ENCODE measurements at regions not wholly inside any gene's neighbourhood (a gene's known extent, or its start where the extent isn't known, plus 50 kb on each side); places are given as distances from the start of the nearest gene placed in this dataset.

DNA sequence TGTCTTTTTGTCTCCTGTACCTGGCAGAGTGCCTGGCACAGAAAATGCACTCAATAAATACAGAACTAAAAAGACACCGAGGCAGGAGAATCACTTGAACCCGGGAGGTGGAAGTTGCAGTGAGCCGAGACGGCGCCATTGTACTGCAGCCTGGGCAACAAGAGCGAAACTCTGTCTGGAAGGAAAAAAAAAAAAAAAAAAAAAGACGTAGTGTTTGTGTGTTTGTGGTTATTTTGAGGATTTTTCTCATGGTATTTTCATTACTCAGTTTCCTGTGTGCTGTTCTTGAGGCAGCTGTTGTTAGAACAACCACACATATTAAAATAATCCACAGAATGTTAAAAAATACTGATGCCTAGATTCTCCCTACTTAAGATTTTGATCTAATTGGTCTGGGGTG, 519.2 kb upstream of the SPHKAP start:
- no peak overlapping the region for H3K4me3 ChIP-seq
- H3K4me1 ChIP-seq: no peaks in the 10 kb centered on the region
- TF ChIP-seq, protein P1, sequence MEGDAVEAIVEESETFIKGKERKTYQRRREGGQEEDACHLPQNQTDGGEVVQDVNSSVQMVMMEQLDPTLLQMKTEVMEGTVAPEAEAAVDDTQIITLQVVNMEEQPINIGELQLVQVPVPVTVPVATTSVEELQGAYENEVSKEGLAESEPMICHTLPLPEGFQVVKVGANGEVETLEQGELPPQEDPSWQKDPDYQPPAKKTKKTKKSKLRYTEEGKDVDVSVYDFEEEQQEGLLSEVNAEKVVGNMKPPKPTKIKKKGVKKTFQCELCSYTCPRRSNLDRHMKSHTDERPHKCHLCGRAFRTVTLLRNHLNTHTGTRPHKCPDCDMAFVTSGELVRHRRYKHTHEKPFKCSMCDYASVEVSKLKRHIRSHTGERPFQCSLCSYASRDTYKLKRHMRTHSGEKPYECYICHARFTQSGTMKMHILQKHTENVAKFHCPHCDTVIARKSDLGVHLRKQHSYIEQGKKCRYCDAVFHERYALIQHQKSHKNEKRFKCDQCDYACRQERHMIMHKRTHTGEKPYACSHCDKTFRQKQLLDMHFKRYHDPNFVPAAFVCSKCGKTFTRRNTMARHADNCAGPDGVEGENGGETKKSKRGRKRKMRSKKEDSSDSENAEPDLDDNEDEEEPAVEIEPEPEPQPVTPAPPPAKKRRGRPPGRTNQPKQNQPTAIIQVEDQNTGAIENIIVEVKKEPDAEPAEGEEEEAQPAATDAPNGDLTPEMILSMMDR (IDR thresholded peaks at IDR 0.05): no peak
- no peaks in the 10 kb centered on the region for H3K9me3 ChIP-seq
- no peaks in the 10 kb centered on the region for H3K27me3 ChIP-seq
- no peak for DNase-seq
- no peak overlapping the region for H3K27ac ChIP-seq
- H3K9ac ChIP-seq (ENCODE audit: low read depth in 2 of 2, low read length in 2 of 2): no peak overlapping the region
- H3K36me3 ChIP-seq: no peaks in the 10 kb centered on the region
- intact Hi-C loops (cut with DNase I): no loop called here

DNA sequence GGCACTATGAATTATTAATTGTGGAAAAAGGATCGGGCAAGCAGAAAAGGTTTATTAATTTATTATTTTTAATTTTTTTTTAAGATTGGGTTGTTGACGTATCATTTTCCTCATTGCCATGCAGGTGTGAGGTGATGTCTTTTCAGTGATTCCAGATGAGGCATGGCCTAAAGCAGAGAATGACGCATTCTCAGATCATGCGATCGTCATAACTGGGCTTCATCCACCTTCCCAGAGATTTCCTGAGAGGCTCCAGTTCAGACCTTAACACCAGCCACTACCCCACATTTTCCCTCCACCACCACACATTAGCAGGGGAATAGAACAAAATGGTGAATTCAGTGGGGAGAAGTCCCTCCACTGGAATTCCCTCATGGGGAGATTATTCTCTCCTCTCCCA, 518.4 kb upstream of the SPHKAP start:
- no peak for DNase-seq
- intact Hi-C loops (cut with DNase I): no loop called here
- no peaks in the 10 kb centered on the region for H3K9me3 ChIP-seq
- no peak overlapping the region for H3K9ac ChIP-seq (ENCODE audit: low read depth in 2 of 2, low read length in 2 of 2)
- H3K36me3 ChIP-seq: no peaks in the 10 kb centered on the region
- H3K27ac ChIP-seq: no peak overlapping the region
- no peaks in the 10 kb centered on the region for H3K4me1 ChIP-seq
- no peaks in the 10 kb centered on the region for H3K27me3 ChIP-seq
- no peak overlapping the region for H3K4me3 ChIP-seq
- TF ChIP-seq, protein P1 (IDR thresholded peaks at IDR 0.05): no peak

DNA sequence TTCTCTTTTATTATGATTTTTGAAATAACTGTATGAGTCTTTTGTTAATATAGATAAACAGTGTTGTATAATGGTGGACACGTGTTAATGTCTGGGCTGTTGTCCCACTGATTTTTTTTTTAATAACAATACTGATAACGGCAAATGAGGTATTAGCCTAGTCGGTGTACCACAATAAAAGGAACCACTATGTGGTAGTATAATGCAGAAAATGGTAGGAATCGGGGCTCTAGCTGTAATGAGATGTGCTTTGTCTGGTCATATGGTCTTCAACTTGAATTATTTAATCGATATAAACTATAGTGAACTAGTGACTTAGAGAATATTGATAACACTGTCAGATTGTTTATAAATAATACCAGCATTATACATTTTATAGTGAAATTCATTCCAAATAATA, 517.9 kb upstream of the SPHKAP start:
- Histone ChIP-seq H3K9me3 (no peaks in the 10 kb centered on the region), H3K27ac (no peak overlapping the region), H3K4me1 (no peaks in the 10 kb centered on the region), H3K27me3 (no peaks in the 10 kb centered on the region), H3K4me3 (no peak overlapping the region), H3K9ac (ENCODE audit: low read depth in 2 of 2, low read length in 2 of 2) (no peak overlapping the region), H3K36me3 (no peaks in the 10 kb centered on the region)
- intact Hi-C loops (cut with DNase I): no loop called here
- TF ChIP-seq, protein P1 (IDR thresholded peaks at IDR 0.05): no peak
- DNase-seq: no peak

DNA sequence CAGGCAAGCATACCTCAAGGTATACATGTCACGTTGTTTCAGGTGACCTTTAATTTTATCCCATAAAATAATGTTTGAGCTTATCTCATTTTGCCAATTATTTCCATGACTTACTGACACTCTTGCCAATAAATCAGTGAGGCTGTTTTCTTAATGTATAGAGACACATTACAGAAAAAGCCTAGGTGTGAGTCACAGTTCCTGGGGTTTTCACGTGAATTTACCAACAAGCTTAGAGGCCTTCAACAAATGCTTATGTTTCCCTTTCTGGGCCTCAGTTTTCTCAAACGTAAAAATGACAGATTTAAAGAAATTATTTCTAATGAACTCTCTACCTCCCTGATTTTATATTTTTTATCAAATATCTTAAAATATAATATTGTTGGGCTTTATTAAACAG, 517.5 kb upstream of the SPHKAP start:
- H3K27ac ChIP-seq: no peak overlapping the region
- intact Hi-C loops (cut with DNase I): no loop called here
- TF ChIP-seq, protein P1 (IDR thresholded peaks at IDR 0.05): no peak
- H3K4me1 ChIP-seq: no peaks in the 10 kb centered on the region
- no peak overlapping the region for H3K4me3 ChIP-seq
- H3K36me3 ChIP-seq: no peaks in the 10 kb centered on the region
- no peaks in the 10 kb centered on the region for H3K27me3 ChIP-seq
- no peak for DNase-seq
- no peak overlapping the region for H3K9ac ChIP-seq (ENCODE audit: low read depth in 2 of 2, low read length in 2 of 2)
- H3K9me3 ChIP-seq: no peaks in the 10 kb centered on the region

DNA sequence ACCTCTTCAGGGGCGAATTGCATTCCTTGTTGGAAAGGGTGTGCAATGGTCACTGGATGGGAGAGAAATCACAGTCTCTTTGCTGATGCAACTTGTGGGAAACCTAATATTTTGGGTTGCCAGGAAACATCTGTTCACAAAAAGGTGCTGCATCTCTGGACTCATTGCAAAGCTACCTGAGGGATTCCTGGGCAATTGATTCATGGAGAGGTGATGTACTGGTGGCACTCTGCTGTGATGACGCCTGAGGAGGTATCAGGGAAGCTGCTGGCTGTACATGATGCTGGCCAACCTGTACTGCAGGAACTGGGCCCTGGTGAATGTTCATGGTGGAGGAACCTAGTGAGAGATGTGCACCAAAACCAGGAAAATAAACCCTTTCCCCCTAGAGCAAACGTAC, 516.0 kb upstream of the SPHKAP start:
- intact Hi-C loops (cut with DNase I): no loop called here
- TF ChIP-seq, protein P1 (IDR thresholded peaks at IDR 0.05): no peak
- Histone ChIP-seq H3K4me3 (no peak overlapping the region), H3K9ac (ENCODE audit: low read depth in 2 of 2, low read length in 2 of 2) (no peak overlapping the region), H3K27ac (no peak overlapping the region), H3K4me1 (no peaks in the 10 kb centered on the region), H3K36me3 (no peaks in the 10 kb centered on the region), H3K9me3 (no peaks in the 10 kb centered on the region), H3K27me3 (no peaks in the 10 kb centered on the region)
- no peak for DNase-seq

DNA sequence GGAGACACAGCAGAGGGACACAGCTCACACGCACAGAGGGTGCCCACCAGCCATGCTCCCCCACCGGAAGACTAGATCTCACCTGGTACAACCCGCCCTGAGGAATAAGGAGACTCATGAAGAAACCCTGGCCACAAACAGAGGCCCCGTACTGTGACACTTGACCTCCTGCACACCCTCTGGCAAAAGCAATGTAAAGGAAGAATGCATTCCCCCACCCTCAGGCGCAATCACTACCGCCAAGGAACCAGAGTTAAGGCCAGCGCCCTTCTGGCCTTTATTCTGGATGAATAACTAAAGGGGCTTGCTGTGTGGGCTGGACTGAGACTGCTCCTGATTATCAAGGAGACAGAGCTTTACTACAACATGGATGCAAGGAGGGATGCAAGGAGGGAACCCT, 509.2 kb upstream of the SPHKAP start:
- H3K9ac ChIP-seq (ENCODE audit: low read depth in 2 of 2, low read length in 2 of 2): no peak overlapping the region
- no peaks in the 10 kb centered on the region for H3K9me3 ChIP-seq
- TF ChIP-seq, protein P1 (IDR thresholded peaks at IDR 0.05): no peak
- intact Hi-C loops (cut with DNase I): no loop called here
- H3K4me3 ChIP-seq: no peak overlapping the region
- H3K27me3 ChIP-seq: no peaks in the 10 kb centered on the region
- no peak for DNase-seq
- no peak overlapping the region for H3K27ac ChIP-seq
- no peaks in the 10 kb centered on the region for H3K36me3 ChIP-seq
- no peaks in the 10 kb centered on the region for H3K4me1 ChIP-seq
